Endothelial cell of umbilical vein (primary cell): ENCODE measurements at regions not wholly inside any gene's neighbourhood (a gene's known extent, or its start where the extent isn't known, plus 50 kb on each side); places are given as distances from the start of the nearest gene placed in this dataset.

Experiments used
- CTCF ChIP-seq, 2 donors: IDR thresholded peaks; 1 replicate in 1 of 2; 2 replicates in 1 of 2; pipeline ENCODE4 v1.5.1; 2011; ENCODE audit warnings: low read length in 2 of 2, mild to moderate bottlenecking in 2 of 2, moderate library complexity in 2 of 2, control low read depth in 1 of 2, inconsistent platforms in 1 of 2, low read depth in 1 of 2; ENCODE audit not compliant: insufficient read depth in 1 of 2; ENCODE audit errors: extremely low read depth in 1 of 2
- FOS ChIP-seq: IDR thresholded peaks from 2 replicates; pipeline ENCODE4 v1.6.1; 2011; ENCODE audit warnings: mild to moderate bottlenecking, low read length, moderate library complexity, borderline replicate concordance; ENCODE audit not compliant: insufficient read depth
- MAX ChIP-seq: IDR thresholded peaks from 2 replicates; pipeline ENCODE4 v1.6.1; 2011; ENCODE audit not compliant: insufficient read depth, insufficient read length
- MYC ChIP-seq: IDR thresholded peaks from one replicate; pipeline ENCODE4 v1.6.1; 2011; ENCODE audit warnings: mild to moderate bottlenecking, low read depth, low read length
- POLR2A ChIP-seq: IDR thresholded peaks from 2 replicates; pipeline ENCODE4 v1.6.1; 2012; ENCODE audit warnings: low read depth, mild to moderate bottlenecking, control low read depth, low read length
- POLR2AphosphoS5 ChIP-seq: IDR thresholded peaks from 2 replicates; pipeline ENCODE4 v1.6.1; 2012; ENCODE audit warnings: low read depth, mild to moderate bottlenecking, control low read depth, low read length, moderate library complexity; ENCODE audit not compliant: insufficient read depth

- TF ChIP-seq MYC (no peak), CTCF (IDR thresholded peaks at IDR 0.05; ENCODE audit: extremely low read depth in 1 of 2, insufficient read depth in 1 of 2, low read depth in 1 of 2, low read length in 2 of 2) (no peak), POLR2AphosphoS5 (no peak), MAX (no peak), FOS (no peak), POLR2A (no peak)
Observed at GRCh38 chr2:16339206-16339605, 326.4 kb downstream of the CYRIA start.
